H9 (cell line): ENCODE measurements at regions not wholly inside any gene's neighbourhood (a gene's known extent, or its start where the extent isn't known, plus 50 kb on each side); places are given as distances from the start of the nearest gene placed in this dataset.

ENCODE experiments used
- DNase-seq: peaks from one replicate; pipeline ENCODE4 v3.0.0-alpha.2; 2017
- H2AFZ ChIP-seq: one replicate; pipeline ENCODE4 v1.6.1; 2013; ENCODE audit warnings: mild to moderate bottlenecking, low read length, control low read depth, moderate library complexity
- H2AK5ac ChIP-seq: 2 replicates; pipeline ENCODE4 v1.6.1; 2013; ENCODE audit warnings: low read length, control low read depth, mixed read lengths; ENCODE audit not compliant: insufficient read length
- H2BK120ac ChIP-seq: one replicate; pipeline ENCODE4 v1.6.1; 2013; ENCODE audit warnings: low read depth, mild to moderate bottlenecking, low read length, control low read depth, inconsistent platforms; ENCODE audit not compliant: poor library complexity, severe bottlenecking
- H2BK12ac ChIP-seq: 2 replicates; pipeline ENCODE4 v1.6.1; 2013; ENCODE audit warnings: low read length, control low read depth, mixed read lengths, low read depth; ENCODE audit not compliant: insufficient read length
- H2BK15ac ChIP-seq: 2 replicates; pipeline ENCODE4 v1.6.1; 2013; ENCODE audit warnings: low read depth, low read length, control low read depth
- H2BK20ac ChIP-seq: one replicate; pipeline ENCODE4 v1.6.1; 2013; ENCODE audit warnings: low read depth, mild to moderate bottlenecking, low read length, control low read depth, inconsistent platforms; ENCODE audit not compliant: poor library complexity, severe bottlenecking
- H2BK5ac ChIP-seq: 2 replicates; pipeline ENCODE4 v1.6.1; 2013; ENCODE audit warnings: low read length, control low read depth, mixed read lengths; ENCODE audit not compliant: insufficient read length
- H3K14ac ChIP-seq: 2 replicates; pipeline ENCODE4 v1.6.1; 2013; ENCODE audit warnings: low read length, control low read depth; ENCODE audit not compliant: insufficient read depth
- H3K18ac ChIP-seq: 2 replicates; pipeline ENCODE4 v1.6.1; 2013; ENCODE audit warnings: low read depth, mild to moderate bottlenecking, mixed read lengths, low read length, control low read depth; ENCODE audit not compliant: insufficient read length
- H3K23ac ChIP-seq: 2 replicates; pipeline ENCODE4 v1.6.1; 2013; ENCODE audit warnings: low read length, control low read depth, mixed read lengths, low read depth; ENCODE audit not compliant: insufficient read length
- H3K23me2 ChIP-seq: 2 replicates; pipeline ENCODE4 v1.6.1; 2013; ENCODE audit warnings: low read depth, mild to moderate bottlenecking, mixed read lengths, low read length, control low read depth; ENCODE audit not compliant: insufficient read length, poor library complexity, severe bottlenecking
- H3K27ac ChIP-seq: 2 replicates; pipeline ENCODE4 v1.5.1; 2013; ENCODE audit warnings: low read length, control low read depth, mixed read lengths, low read depth; ENCODE audit not compliant: insufficient read length
- H3K27me3 ChIP-seq: 2 replicates; pipeline ENCODE4 v1.6.1; 2013; ENCODE audit warnings: low read length, control low read depth, inconsistent platforms; ENCODE audit not compliant: insufficient read depth
- H3K4ac ChIP-seq: 2 replicates; pipeline ENCODE4 v1.6.1; 2013; ENCODE audit warnings: low read depth, mild to moderate bottlenecking, control low read depth, inconsistent platforms, low read length, moderate library complexity
- H3K4me1 ChIP-seq: 2 replicates; pipeline ENCODE4 v1.6.1; 2013; ENCODE audit warnings: low read length, control low read depth, inconsistent platforms; ENCODE audit not compliant: insufficient read depth
- H3K4me2 ChIP-seq: 2 replicates; pipeline ENCODE4 v1.6.1; 2013; ENCODE audit warnings: low read length, control low read depth, mixed read lengths; ENCODE audit not compliant: insufficient read length, insufficient read depth
- H3K56ac ChIP-seq: 2 replicates; pipeline ENCODE4 v1.6.1; 2013; ENCODE audit warnings: low read depth, mild to moderate bottlenecking, mixed read lengths, low read length, control low read depth; ENCODE audit not compliant: insufficient read length
- H3K79me1 ChIP-seq: 2 replicates; pipeline ENCODE4 v1.6.1; 2013; ENCODE audit warnings: low read depth, mild to moderate bottlenecking, moderate library complexity, low read length, control low read depth, inconsistent platforms; ENCODE audit not compliant: insufficient read depth, poor library complexity, severe bottlenecking
- H3K79me2 ChIP-seq: 2 replicates; pipeline ENCODE4 v1.6.1; 2013; ENCODE audit warnings: low read length, control low read depth, inconsistent platforms; ENCODE audit not compliant: insufficient read depth
- H3K9ac ChIP-seq: 2 replicates; pipeline ENCODE4 v1.6.1; 2013; ENCODE audit warnings: low read length, control low read depth, mixed read lengths; ENCODE audit not compliant: insufficient read length; ENCODE audit errors: extremely low read depth
- H3K9me3 ChIP-seq: one replicate; pipeline ENCODE4 v1.6.1; 2013; ENCODE audit warnings: low read depth, low read length, inconsistent platforms; ENCODE audit not compliant: control insufficient read depth
- H3T11ph ChIP-seq: one replicate; pipeline ENCODE4 v1.6.1; 2013; ENCODE audit warnings: mild to moderate bottlenecking, low read length, control low read depth, inconsistent platforms
- H4K20me1 ChIP-seq: one replicate; pipeline ENCODE4 v1.6.1; 2013; ENCODE audit not compliant: control insufficient read depth, insufficient read length, insufficient read depth
- H4K5ac ChIP-seq: 2 replicates; pipeline ENCODE4 v1.6.1; 2013; ENCODE audit warnings: low read depth, mild to moderate bottlenecking, mixed read lengths, low read length, control low read depth; ENCODE audit not compliant: insufficient read length
- H4K8ac ChIP-seq: replicated peaks from 2 replicates; pipeline ENCODE4 v1.6.1; 2013; ENCODE audit warnings: low read length, control low read depth, mixed read lengths, low read depth; ENCODE audit not compliant: insufficient read length
- H4K91ac ChIP-seq: 2 replicates; pipeline ENCODE4 v1.6.1; 2013; ENCODE audit warnings: low read depth, mild to moderate bottlenecking, moderate library complexity, mixed read lengths, low read length, control low read depth; ENCODE audit not compliant: insufficient read length
- H3K27ac Mint-ChIP-seq, 3 experiments: 2 replicates in 2 of 3; 3 replicates in 1 of 3; pipeline ENCODE4 v1.8.0; 2020 to 2021; ENCODE audit warnings: mixed read lengths in 3 of 3, mild to moderate bottlenecking in 1 of 3, moderate library complexity in 1 of 3
- H3K27me3 Mint-ChIP-seq: 2 replicates; pipeline ENCODE4 v1.8.0; 2021; ENCODE audit warnings: low read depth, mild to moderate bottlenecking, moderate library complexity, mixed read lengths
- H3K36me3 Mint-ChIP-seq, 3 experiments: 2 replicates in 2 of 3; 3 replicates in 1 of 3; pipeline ENCODE4 v1.8.0; 2020 to 2021; ENCODE audit warnings: low read depth in 3 of 3, mixed read lengths in 3 of 3; ENCODE audit not compliant: insufficient read depth in 1 of 3
- H3K4me1 Mint-ChIP-seq, 2 experiments: 2 replicates each; pipeline ENCODE4 v1.8.0; 2020; ENCODE audit warnings: mixed read lengths in 2 of 2
- H3K4me3 Mint-ChIP-seq, 2 experiments: 2 replicates in 1 of 2; 3 replicates in 1 of 2; pipeline ENCODE4 v1.8.0; 2020 to 2021; ENCODE audit warnings: mild to moderate bottlenecking in 2 of 2, mixed read lengths in 2 of 2, moderate library complexity in 1 of 2
- H3K9me3 Mint-ChIP-seq, 2 experiments: 2 replicates in 1 of 2; 3 replicates in 1 of 2; pipeline ENCODE4 v1.8.0; 2020; ENCODE audit warnings: mild to moderate bottlenecking in 2 of 2, mixed read lengths in 2 of 2, moderate library complexity in 1 of 2
- WGBS: extraction: QIAGEN DNeasy Blood & Tissue Kit; methylation state at CpG from one replicate; pipeline ENCODE4 v1.1.7; 2013; ENCODE audit warnings: missing lambda C conversion rate, low lambda C conversion rate, mixed read lengths; ENCODE audit not compliant: insufficient read length; ENCODE audit errors: extremely low coverage; 5-methylcytosine and 5-hydroxymethylcytosine counted together
- TF ChIP-seq, protein P1 (sequence below): fragments of 200-600 bp; sonication (generic); conservative IDR thresholded peaks from 3 replicates; pipeline ENCODE4 v1.8.0; 2021; ENCODE audit warnings: antibody characterized with exemption, mild to moderate bottlenecking

DNA sequence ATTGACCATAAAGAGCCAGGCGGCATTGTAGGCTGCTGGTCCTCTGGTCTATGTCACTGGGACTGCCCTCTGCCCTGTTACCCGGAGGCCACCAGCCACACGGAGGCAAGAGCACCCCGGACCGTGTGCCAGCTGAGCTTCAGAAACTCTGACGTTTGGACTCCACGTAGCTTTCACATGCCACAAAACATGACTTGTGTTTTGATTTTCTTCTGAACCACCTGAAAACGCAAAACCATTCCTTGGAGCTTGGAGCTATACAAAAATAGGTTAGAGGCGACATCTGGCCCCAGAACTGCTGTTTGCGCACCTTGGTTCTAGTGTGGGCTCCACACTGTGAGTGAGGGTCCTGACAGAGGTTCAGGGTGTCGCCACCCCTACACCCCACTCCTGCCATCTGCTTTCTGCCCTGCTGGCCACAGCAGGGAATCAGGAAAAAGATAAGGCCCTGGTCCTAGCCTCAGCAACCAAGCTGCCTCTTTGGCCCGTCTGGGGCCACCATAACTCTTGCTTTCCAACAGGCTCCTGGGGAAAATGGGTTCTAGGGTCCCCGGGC is 151.3 kb upstream of the IRX2 start:
- Histone ChIP-seq H3K56ac (no peak overlapping the region), H4K91ac (no peak overlapping the region), H2AK5ac (no peak overlapping the region), H4K20me1 (peaks cover 2% of the 10 kb centered on the region), H3K27ac (no peak overlapping the region), H3K4me2 (no peak overlapping the region), H3K9me3 (no peaks in the 10 kb centered on the region), H2BK120ac (no peak overlapping the region), H4K5ac (no peak overlapping the region), H3K79me1 (no peaks in the 10 kb centered on the region), H3K4me1 (no peaks in the 10 kb centered on the region), H3K14ac (no peak overlapping the region; the same call in 1 of the 2 replicates), H4K8ac (no peak overlapping the region), H2AFZ (no peak overlapping the region), H2BK20ac (no peak overlapping the region), H3K23ac (no peak overlapping the region), H3K23me2 (no peaks in the 10 kb centered on the region), H2BK15ac (no peak overlapping the region), H2BK5ac (no peak overlapping the region), H2BK12ac (no peak overlapping the region), H3K18ac (no peak overlapping the region), H3K9ac (no peak overlapping the region), H3K27me3 (no peaks in the 10 kb centered on the region), H3K4ac (no peak overlapping the region), H3T11ph (no peak overlapping the region), H3K79me2 (no peaks in the 10 kb centered on the region)
- Mint-ChIP-seq H3K4me3 (no peak overlapping the region), H3K27me3 (peaks cover 13% of the 10 kb centered on the region), H3K4me1 (peaks cover 5 to 6% of the 10 kb centered on the region in 2 experiments), H3K9me3 (no peaks in the 10 kb centered on the region), H3K36me3 (no peaks in the 10 kb centered on the region; a peak in 1 of 7 replicates), H3K27ac (no peak overlapping the region)
- TF ChIP-seq, protein P1, sequence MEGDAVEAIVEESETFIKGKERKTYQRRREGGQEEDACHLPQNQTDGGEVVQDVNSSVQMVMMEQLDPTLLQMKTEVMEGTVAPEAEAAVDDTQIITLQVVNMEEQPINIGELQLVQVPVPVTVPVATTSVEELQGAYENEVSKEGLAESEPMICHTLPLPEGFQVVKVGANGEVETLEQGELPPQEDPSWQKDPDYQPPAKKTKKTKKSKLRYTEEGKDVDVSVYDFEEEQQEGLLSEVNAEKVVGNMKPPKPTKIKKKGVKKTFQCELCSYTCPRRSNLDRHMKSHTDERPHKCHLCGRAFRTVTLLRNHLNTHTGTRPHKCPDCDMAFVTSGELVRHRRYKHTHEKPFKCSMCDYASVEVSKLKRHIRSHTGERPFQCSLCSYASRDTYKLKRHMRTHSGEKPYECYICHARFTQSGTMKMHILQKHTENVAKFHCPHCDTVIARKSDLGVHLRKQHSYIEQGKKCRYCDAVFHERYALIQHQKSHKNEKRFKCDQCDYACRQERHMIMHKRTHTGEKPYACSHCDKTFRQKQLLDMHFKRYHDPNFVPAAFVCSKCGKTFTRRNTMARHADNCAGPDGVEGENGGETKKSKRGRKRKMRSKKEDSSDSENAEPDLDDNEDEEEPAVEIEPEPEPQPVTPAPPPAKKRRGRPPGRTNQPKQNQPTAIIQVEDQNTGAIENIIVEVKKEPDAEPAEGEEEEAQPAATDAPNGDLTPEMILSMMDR: no peak
- no CpG with 5 or more reads among the region's 13 CpGs for WGBS
- DNase-seq: peak; percentile 14
